Gastrocnemius medialis (tissue), 4 donors: ENCODE measurements at regions not wholly inside any gene's neighbourhood (a gene's known extent, or its start where the extent isn't known, plus 50 kb on each side); places are given as distances from the start of the nearest gene placed in this dataset.

Experiments used
- ATAC-seq, 2 donors: fragments of 150-250 bp; one replicate each; pipeline ENCODE4 v1.9.1; 2016
- DNase-seq, 2 donors: peaks; one replicate each; pipeline ENCODE4 v3.0.0-alpha.2; 2019
- H3K27ac ChIP-seq, 4 donors: fragments of 200-600 bp; sonication (generic); 1 replicate in 1 of 4; 2 replicates in 3 of 4; pipeline ENCODE4 v1.5.1; 2016 to 2018; ENCODE audit warnings: mild to moderate bottlenecking in 2 of 4, moderate library complexity in 1 of 4
- H3K27me3 ChIP-seq, 3 donors: fragments of 200-600 bp; sonication (generic) in 2 of 3; 1 replicate in 1 of 3; 2 replicates in 2 of 3; pipeline versions ENCODE4 v1.5.1 to v1.6.0; 2016 to 2019; ENCODE audit warnings: mild to moderate bottlenecking in 1 of 3, moderate library complexity in 1 of 3
- H3K36me3 ChIP-seq, 2 donors: fragments of 200-600 bp; sonication (generic) in 1 of 2; one replicate each; pipeline ENCODE4 v1.5.1; 2017 to 2018
- H3K4me1 ChIP-seq, 2 donors: fragments of 200-600 bp; sonication (generic) in 1 of 2; one replicate each; pipeline ENCODE4 v1.5.1; 2016 to 2017; ENCODE audit warnings: mild to moderate bottlenecking in 2 of 2
- H3K4me3 ChIP-seq, 4 donors: fragments of 200-600 bp; sonication (generic) in 3 of 4; 1 replicate in 1 of 4; 2 replicates in 3 of 4; pipeline ENCODE4 v1.5.1; 2016 to 2019; ENCODE audit warnings: mild to moderate bottlenecking in 2 of 4
- H3K9me3 ChIP-seq, 3 donors: fragments of 200-600 bp; sonication (generic) in 2 of 3; 1 replicate in 1 of 3; 2 replicates in 2 of 3; pipeline ENCODE4 v1.5.1; 2016 to 2019
- CTCF ChIP-seq, 5 experiments: fragments of 450-650 bp in 3 of 5; fragments of 200-600 bp in 2 of 5; sonication (generic) in 2 of 5; IDR thresholded peaks in 4 of 5; conservative IDR thresholded peaks in 1 of 5; 1 replicate in 4 of 5; 2 replicates in 1 of 5; pipeline ENCODE4 v1.5.1; 2016 to 2019; ENCODE audit warnings: antibody characterized with exemption in 5 of 5, mild to moderate bottlenecking in 3 of 5, moderate library complexity in 3 of 5
- POLR2A ChIP-seq, 2 donors: fragments of 450-650 bp; IDR thresholded peaks; one replicate each; pipeline ENCODE4 v1.6.1; 2017; ENCODE audit warnings: antibody characterized with exemption in 2 of 2, mild to moderate bottlenecking in 2 of 2, moderate library complexity in 2 of 2
- in situ Hi-C, 4 donors: fragments of 200-750 bp; cut with MboI; loops; one replicate each; pipeline versions ENCODE4 v1.15.0 to v1.8.0; 2017; ENCODE audit warnings: low sequenced_read_pairs in 4 of 4
- intact Hi-C: fragments of 100-400 bp; cut with DNase I; formaldehyde crosslinking; loops from one replicate; pipeline ENCODE4 v1.15.1; 2023; ENCODE audit warnings: low total_unique reads

GRCh38 chr16:62977876-62978275 is 941.6 kb upstream of the CDH8 start:
- H3K27me3 ChIP-seq: no peaks in the 10 kb centered on the region
- no peak overlapping the region for H3K27ac ChIP-seq
- TF ChIP-seq POLR2A (IDR thresholded peaks at IDR 0.05): no peak
- TF ChIP-seq CTCF (IDR thresholded peaks at IDR 0.05 in 4 of 5, conservative IDR thresholded peaks at IDR 0.05 in 1 of 5): no peak
- ATAC-seq: no peak
- no peak overlapping the region for H3K4me3 ChIP-seq
- H3K4me1 ChIP-seq: no peaks in the 10 kb centered on the region
- in situ Hi-C loops (no loop called here), intact Hi-C loops (no loop called here)
- no peaks in the 10 kb centered on the region for H3K9me3 ChIP-seq
- H3K36me3 ChIP-seq: no peaks in the 10 kb centered on the region
- no peak for DNase-seq

GRCh38 chr16:62974424-62974823 is 938.2 kb upstream of the CDH8 start:
- Histone ChIP-seq H3K4me1 (no peaks in the 10 kb centered on the region), H3K36me3 (no peaks in the 10 kb centered on the region), H3K4me3 (no peak overlapping the region), H3K27me3 (no peaks in the 10 kb centered on the region), H3K9me3 (no peaks in the 10 kb centered on the region), H3K27ac (no peak overlapping the region)
- TF ChIP-seq CTCF (IDR thresholded peaks at IDR 0.05 in 4 of 5, conservative IDR thresholded peaks at IDR 0.05 in 1 of 5) (no peak), POLR2A (IDR thresholded peaks at IDR 0.05) (no peak)
- in situ Hi-C loops (no loop called here), intact Hi-C loops (no loop called here)
- ATAC-seq (no peak), DNase-seq (no peak)

- ATAC-seq (no peak), DNase-seq (no peak)
- H3K27me3 ChIP-seq: no peaks in the 10 kb centered on the region
- H3K4me1 ChIP-seq: no peaks in the 10 kb centered on the region
- TF ChIP-seq CTCF (IDR thresholded peaks at IDR 0.05 in 4 of 5, conservative IDR thresholded peaks at IDR 0.05 in 1 of 5) (no peak), POLR2A (IDR thresholded peaks at IDR 0.05) (no peak)
- no peak overlapping the region for H3K4me3 ChIP-seq
- H3K27ac ChIP-seq: no peak overlapping the region
- in situ Hi-C loops: no loop called here
- intact Hi-C loops: no loop called here
- no peaks in the 10 kb centered on the region for H3K36me3 ChIP-seq
- H3K9me3 ChIP-seq: no peaks in the 10 kb centered on the region
Observed at GRCh38 chr16:62970851-62971250, 934.6 kb upstream of the CDH8 start.

- Histone ChIP-seq H3K27ac (no peak overlapping the region), H3K4me1 (no peaks in the 10 kb centered on the region), H3K4me3 (no peak overlapping the region), H3K27me3 (no peaks in the 10 kb centered on the region), H3K9me3 (no peaks in the 10 kb centered on the region), H3K36me3 (no peaks in the 10 kb centered on the region)
- DNase-seq (no peak), ATAC-seq (no peak)
- in situ Hi-C loops (no loop called here), intact Hi-C loops (no loop called here)
- no peak for TF ChIP-seq CTCF (IDR thresholded peaks at IDR 0.05 in 4 of 5, conservative IDR thresholded peaks at IDR 0.05 in 1 of 5)
- TF ChIP-seq POLR2A (IDR thresholded peaks at IDR 0.05): no peak
Observed at GRCh38 chr16:62969711-62970318, 933.6 kb upstream of the CDH8 start.

GRCh38 chr16:62967611-62968010 is 931.4 kb upstream of the CDH8 start:
- in situ Hi-C loops (no loop called here), intact Hi-C loops (no loop called here)
- DNase-seq (no peak), ATAC-seq (no peak)
- no peak overlapping the region for H3K27ac ChIP-seq
- H3K36me3 ChIP-seq: no peaks in the 10 kb centered on the region
- H3K9me3 ChIP-seq: no peaks in the 10 kb centered on the region
- no peaks in the 10 kb centered on the region for H3K27me3 ChIP-seq
- TF ChIP-seq POLR2A (IDR thresholded peaks at IDR 0.05): no peak
- no peak for TF ChIP-seq CTCF (IDR thresholded peaks at IDR 0.05 in 4 of 5, conservative IDR thresholded peaks at IDR 0.05 in 1 of 5)
- H3K4me3 ChIP-seq: no peak overlapping the region
- no peaks in the 10 kb centered on the region for H3K4me1 ChIP-seq
